GM19372 (cell line): ENCODE measurements at regions not wholly inside any gene's neighbourhood (a gene's known extent, or its start where the extent isn't known, plus 50 kb on each side); places are given as distances from the start of the nearest gene placed in this dataset.

Experiments used
- ATAC-seq: cut with Tn5 transposase; IDR thresholded peaks from one replicate; pipeline ENCODE4 v1.9.1; 2021; ENCODE audit warnings: mild to moderate bottlenecking, low read depth, moderate library complexity; ENCODE audit not compliant: unreplicated experiment

- ATAC-seq, result no peak
These were observed 162.2 kb downstream of the OLFM1 start for GRCh38 chr9:135249711-135250110.

GRCh38 chr9:135251331-135251761 lies 163.9 kb downstream of the OLFM1 start:
- no peak for ATAC-seq

- no peak for ATAC-seq
These were observed 164.7 kb downstream of the OLFM1 start for GRCh38 chr9:135251996-135252760.

DNA sequence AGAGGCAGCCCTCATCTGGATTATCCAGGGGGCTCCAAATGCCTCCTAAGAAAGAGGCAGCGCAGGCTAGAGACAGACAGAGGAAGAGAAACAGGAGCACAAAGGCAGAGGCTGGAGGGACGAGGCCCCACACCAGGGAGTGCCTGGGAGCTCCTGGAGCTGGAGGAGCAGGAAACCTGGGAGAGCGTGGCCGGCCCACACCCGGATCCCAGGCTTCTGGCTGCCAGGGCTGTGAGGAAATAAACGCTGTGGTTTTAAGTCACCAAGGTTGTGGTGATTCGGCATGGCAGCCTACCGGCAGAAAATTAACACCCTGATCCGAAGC lies 165.5 kb downstream of the OLFM1 start:
- ATAC-seq, result no peak

GRCh38 chr9:135253305-135254004 lies 166.0 kb downstream of the OLFM1 start:
- ATAC-seq, result no peak

DNA sequence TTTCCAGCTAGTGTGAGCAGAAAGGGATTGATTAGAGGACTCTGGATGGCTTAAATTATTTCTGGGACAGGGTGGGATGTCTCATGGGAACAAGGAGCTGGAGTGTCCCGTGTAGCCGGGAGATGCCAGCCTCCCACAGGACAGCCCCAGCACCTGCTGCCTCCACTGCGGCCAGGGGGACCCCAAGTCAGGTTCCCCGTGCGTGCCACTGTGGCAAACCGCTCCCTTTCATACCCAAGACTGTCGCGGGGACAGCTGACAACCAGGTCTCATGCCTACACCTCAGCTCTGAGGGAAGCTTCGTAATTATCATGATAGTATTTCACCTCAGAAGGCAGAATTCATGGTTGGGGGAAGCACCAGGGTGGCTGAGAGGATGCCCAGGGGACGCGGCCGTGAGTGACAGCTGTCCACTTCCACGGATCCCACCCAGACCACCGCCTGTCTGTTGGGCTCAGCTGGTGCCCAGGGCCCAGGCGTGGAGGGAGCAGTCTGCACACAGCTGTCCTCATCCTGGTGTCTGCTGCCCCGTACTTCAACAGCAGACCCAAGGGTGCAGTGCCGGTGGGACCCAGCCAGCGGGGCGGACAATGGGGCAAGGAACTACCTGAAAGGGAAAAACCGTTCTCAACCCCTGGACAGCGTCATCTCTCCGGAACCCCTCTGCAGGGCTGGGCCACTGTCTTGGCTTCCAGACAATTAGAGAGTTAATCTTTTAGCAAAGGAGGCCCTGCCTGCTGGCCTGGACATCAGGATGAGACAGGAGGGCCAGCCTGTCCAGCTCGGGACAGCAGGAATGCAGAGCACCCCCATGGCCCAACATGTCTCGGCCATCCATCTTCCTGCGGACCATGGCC lies 166.9 kb downstream of the OLFM1 start:
- no peak for ATAC-seq

- ATAC-seq, result no peak
These were observed 167.8 kb downstream of the OLFM1 start for GRCh38 chr9:135255033-135255840.

DNA sequence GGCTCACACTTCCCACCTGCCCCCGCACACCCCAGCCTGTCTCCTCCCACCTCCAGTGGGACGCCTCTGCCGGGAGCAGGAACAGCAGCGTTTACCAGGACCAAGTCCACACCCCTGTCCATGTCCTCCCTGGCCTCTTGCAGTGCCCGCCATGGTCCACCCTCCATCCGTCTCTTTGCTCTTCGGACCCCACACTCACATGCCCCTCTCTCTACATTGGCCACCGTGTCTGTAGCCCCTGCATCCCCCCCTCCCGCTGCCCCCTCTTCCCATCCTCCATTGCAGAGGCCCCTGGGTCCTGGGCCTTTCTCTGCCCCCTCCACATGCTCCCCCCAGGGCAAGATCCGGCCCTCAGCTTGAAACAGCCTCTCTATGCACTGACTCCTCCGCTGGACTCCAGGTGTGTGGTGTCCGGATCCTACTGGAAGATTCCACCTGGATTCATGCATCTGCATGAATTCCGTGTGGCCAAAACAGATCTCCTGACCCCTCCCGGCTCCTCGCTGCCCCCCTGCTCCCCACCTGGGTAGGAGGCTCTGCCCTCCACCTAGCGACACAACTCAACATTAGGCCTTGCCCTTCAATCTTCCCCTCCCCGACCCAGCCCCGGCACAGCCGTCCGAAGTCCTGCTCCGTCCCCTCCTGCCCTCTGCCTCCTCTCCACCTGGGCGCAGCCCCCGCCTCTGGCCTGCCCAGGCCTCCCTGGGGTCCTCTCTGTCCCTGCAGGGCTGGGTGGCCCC lies 168.5 kb downstream of the OLFM1 start:
- no peak for ATAC-seq

DNA sequence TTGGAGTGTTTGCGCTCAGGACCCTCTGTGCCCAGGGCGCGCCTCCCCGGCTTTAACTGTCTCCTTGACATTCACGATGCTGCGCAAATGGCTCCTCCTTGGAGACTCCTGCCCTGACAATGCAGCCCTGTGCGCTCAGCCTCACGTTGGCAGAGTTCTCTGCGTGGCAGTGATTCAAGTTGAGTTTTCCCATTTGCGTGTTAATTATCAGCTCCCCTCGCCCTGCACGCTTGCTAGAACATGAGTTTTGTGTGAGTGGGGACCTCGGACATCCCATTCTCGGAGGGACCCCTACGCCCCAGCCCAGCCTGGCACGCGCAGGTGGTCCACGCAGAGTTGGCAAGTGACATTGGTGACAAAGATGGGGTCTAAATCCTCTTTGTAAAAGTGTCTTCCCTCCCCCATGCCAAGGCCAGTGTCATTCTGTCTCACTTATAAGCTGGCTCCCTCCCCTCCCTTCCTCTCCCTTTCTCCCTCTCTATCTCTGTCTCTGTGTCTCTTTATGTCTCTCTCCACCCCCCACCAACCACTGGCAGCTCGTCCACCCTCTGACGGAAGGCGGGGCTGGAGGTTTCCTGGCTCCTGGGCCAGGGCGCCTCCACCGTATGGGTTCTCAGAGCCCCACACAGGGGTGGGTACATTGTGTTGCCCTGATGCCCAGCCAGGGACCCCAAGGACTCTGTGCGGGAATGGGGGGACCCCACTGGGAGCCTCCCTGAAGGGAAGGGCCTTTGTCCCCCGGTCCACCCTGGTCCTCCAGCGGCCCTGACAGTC lies 169.3 kb downstream of the OLFM1 start:
- ATAC-seq, result no peak

GRCh38 chr9:135258461-135258860 lies 171.0 kb downstream of the OLFM1 start:
- ATAC-seq, result no peak

- ATAC-seq, result no peak
These were observed 171.8 kb downstream of the OLFM1 start for GRCh38 chr9:135259273-135259672.

- ATAC-seq, result no peak
These were observed 173.0 kb downstream of the OLFM1 start for GRCh38 chr9:135260221-135261180.

DNA sequence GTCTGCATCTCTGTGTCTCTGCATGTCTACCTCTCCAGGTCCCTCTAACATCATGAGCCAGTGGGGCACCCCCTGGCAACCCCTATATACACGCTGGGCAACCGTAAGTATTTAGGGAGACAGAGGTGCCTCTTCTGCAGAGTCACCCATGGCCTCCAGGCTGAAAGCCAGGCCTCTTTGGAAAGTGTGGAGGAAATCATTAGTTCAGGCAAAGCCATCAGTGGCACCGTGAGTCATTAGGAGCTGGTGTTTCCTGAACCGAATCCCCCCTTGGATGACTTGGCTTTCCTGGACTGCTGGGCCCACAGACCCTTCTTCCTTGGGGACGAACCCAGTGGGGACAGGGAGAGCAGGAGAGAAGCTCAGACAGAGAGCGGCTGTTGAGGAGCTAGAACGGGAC lies 174.8 kb downstream of the OLFM1 start:
- no peak for ATAC-seq

GRCh38 chr9:135263511-135263910 lies 176.0 kb downstream of the OLFM1 start:
- no peak for ATAC-seq

GRCh38 chr9:135265931-135266330 lies 178.5 kb downstream of the OLFM1 start:
- ATAC-seq, result no peak

GRCh38 chr9:135267191-135267809 lies 179.8 kb downstream of the OLFM1 start:
- ATAC-seq, result no peak

DNA sequence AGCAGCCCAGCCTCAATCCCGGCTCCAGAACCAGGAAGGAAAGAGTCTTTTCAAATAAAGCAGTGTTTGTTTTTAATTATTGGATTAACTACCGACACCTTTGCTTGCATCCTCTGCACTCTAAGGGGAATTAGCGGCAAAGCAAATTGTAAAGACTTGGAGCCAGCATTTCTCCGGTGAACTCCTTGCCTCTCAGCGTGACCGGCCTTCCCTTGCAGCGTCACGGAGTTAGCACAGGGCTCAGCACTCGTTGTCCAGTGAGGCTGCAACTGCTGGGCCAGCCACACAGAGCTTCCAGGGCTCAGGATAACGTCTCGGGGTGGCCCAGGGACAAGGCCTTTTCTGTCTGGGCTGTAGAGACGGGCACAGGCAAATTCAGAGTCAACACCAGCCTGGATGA lies 180.6 kb downstream of the OLFM1 start:
- no peak for ATAC-seq
